ENCODE measurements at regions not wholly inside any gene's neighbourhood (a gene's known extent, or its start where the extent isn't known, plus 50 kb on each side); places are given as distances from the start of the nearest gene placed in this dataset.

GRCh38 chr5:9707732-9708462 is 77.7 kb upstream of the TAS2R1 start:
- TF ChIP-seq POLR2A (IDR thresholded peaks at IDR 0.05) (no peak), CTCF (IDR thresholded peaks at IDR 0.05) (no peak), EP300 (IDR thresholded peaks at IDR 0.05) (no peak)
